ENCODE measurements at regions not wholly inside any gene's neighbourhood (a gene's known extent, or its start where the extent isn't known, plus 50 kb on each side); places are given as distances from the start of the nearest gene placed in this dataset.

GRCh38 chr11:121801394-121801748, 314.6 kb downstream of the BLID start:
- TF ChIP-seq CTCF (IDR thresholded peaks at IDR 0.05 in 4 of 5, conservative IDR thresholded peaks at IDR 0.05 in 1 of 5) (no peak), POLR2A (IDR thresholded peaks at IDR 0.05) (no peak)
